GM18519 (cell line): ENCODE measurements at regions not wholly inside any gene's neighbourhood (a gene's known extent, or its start where the extent isn't known, plus 50 kb on each side); places are given as distances from the start of the nearest gene placed in this dataset.

Experiments used
- ATAC-seq: cut with Tn5 transposase; IDR thresholded peaks from one replicate; pipeline ENCODE4 v1.9.1; 2021; ENCODE audit warnings: mild to moderate bottlenecking, moderate library complexity; ENCODE audit not compliant: unreplicated experiment, low FRiP score

DNA sequence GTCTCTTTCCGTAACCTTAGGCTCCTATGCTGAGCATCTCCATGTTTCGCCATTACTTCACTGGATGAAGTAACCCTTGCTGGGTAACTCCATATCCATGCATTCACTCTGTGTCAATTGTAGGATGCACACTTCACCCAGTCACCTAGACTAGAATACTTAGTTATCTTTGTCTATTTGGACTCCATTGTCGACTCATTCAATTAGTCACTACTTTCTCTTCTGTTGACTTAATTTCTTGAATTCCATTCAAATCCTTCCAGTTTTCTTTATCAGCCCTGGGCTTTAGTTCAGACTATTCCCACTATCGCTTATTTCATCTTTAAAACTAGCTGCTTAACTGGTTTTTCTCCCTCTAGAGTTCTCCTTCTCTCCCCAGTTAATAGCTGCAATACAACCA, 111.3 kb upstream of the TNS3 start:
- ATAC-seq = no peak

DNA sequence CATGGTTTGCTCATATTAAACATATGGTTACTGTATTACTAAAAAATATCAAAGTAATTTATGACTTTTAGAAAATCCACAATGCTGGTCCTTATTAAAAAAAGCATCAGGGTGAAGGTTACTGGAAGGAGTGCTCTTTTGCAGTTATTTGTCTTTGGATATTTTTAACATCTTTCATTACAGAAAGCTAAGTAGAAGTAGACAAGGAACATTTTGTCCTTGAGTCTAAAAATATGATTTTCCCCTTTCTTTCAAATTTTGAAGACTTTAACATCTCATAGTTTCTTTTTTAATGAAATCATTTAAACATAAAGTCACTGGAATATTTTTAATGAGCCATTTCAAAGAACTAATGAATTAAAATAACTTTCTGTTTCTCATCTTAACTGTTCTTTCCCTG, 110.1 kb upstream of the TNS3 start:
- ATAC-seq = no peak

DNA sequence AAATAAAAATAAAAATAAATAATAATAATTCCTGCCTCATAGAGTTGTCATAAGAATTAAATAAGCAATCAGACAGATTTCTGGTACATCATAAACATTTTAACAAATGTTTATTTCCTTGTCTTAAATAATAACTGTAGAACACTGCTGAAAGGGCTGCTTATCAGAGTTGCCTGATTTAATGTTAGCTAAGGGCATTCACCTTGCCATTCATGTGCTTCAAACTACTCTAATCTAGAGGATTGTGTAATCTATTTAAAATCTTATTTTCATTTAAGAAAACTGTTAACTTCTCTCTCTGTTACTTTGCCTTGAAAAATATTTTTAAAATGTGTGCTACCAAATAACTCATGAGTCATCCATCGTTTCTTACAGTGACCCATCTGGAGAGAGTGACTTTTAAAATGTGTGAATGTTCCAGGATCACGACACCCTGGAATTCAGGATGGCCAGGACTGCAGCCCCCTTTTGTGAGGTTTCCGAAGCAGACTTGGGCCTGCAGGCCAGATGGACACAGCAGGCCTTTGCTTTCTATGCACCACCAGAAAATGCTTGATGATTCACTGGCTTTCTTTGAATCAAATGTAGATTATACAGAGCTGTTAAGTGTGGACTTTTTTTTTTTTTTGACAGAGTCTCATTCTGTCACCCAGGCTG, 109.1 kb upstream of the TNS3 start:
- no peak for ATAC-seq

DNA sequence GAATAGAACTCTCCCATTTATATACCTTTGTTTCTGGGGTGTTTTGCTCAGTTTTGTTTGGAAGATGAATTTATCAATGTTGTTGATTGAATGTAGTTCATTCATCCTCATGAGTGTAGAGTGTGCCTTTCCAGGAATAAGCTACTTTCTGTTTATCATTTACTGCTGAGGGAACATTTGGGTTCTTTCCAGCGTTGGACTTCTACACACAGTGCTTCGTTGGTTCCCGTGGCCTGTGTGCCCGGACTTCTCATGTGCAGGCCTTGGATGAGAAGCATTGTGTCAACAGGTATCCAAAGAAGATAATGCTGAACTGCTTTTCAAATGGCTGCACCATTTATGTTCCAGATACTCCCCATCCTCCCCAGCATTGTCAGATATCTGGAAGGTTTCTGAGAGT, 107.6 kb upstream of the TNS3 start:
- ATAC-seq = no peak

- ATAC-seq = no peak
Measured at GRCh38 chr7:47688311-47689100, 106.6 kb upstream of the TNS3 start.

GRCh38 chr7:47685712-47686376, 103.9 kb upstream of the TNS3 start:
- no peak for ATAC-seq

DNA sequence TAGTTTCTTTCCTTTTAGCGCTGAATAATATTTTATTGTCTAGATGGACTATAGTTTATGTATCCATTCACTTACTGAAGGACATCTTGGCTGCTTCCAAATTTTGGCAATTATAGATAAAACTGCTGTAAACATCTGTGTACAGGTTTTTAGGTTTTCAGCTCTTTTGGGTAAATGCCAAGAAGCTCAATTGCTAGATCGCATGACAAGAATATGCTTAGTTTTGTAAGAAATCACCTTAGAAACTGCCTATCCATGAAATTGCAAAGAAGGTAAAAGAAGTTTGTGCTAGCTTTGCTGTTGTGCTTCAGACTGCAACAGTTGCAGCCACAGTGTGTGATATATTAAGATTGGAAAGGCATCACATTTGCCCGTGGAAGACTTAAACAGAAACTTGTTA, 103.2 kb upstream of the TNS3 start:
- ATAC-seq = no peak

DNA sequence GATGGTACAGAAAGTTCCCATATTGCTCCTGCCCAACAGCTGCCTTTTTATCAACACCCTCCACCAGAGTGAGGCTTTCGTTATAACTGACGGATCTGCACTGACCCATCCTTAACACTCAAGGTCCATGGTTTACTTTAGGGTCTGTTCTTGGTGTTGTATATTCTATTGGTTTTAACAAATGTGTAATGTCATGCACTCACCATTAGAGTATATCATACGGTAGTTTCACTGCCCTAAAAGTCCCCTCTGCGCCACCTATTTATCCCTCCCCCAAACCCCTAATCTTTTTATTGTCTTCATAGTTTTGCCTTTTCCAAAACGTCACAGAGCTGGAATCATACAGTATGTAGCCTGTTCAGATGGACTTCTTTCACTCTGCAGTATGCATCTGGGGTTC, 102.8 kb upstream of the TNS3 start:
- ATAC-seq = no peak

- no peak for ATAC-seq
Measured at GRCh38 chr7:47683485-47683898, 101.6 kb upstream of the TNS3 start.

- no peak for ATAC-seq
Measured at GRCh38 chr7:47682874-47683273, 101.0 kb upstream of the TNS3 start.

DNA sequence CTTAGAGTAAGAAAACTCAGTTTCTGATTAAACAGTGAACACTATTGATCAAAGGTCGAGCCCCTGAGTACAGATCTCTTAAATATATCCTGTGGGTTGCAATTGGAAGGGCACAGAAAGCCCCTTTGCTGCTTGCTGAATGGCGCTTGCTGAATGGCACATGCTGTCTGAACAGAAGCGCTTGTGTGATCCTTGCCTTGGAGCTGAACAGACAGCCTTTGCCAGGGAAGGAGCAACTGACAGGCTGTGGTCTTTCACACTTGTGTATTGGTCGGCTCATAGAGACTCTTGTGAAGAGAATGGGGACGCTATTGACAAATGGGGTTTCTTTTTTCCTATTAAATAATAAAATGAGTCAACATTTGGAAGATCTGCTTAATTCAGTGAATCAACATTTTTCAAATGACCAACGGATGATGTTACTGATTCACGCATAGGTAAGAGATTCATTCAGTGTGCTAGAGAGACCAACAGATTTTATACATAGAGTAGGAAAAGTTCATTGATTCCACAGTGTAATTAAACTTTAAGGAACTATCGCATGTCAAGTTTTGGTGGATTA, 99.4 kb upstream of the TNS3 start:
- ATAC-seq = no peak

DNA sequence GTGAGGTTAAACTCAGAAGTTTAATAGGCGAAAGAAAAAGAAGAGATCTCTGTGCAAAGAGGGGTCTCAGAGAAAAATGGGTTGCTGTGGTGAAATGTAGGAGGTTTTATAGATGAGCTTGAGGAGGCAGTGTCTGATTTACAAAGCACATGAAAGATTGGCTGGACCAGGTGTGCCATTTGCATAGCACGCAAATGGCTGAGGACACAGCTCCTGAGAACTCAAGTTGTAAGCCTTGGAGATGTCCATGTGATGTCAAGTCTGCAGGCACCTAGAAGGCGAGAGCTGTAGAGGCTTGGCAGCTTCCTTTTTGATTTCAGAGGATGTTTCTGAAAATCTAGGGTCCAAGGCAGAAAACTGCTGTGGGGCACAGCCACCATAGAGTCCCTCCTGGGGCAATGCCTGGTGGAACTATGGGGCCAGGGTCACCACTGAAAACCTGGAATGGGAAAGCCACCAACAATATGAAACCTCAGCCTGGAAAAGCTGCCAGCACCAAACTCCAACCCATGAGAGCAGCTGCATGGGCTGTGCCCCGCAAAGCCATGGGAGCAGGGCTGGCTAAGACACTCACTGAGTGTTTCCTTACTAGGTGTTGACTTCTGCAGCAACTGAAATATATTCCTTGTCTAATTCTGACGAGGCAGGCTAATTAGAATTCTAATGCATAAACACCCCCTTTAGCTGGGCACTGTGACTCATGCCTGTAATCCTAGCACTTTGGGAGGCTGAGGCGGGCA, 96.9 kb upstream of the TNS3 start:
- ATAC-seq = no peak

- ATAC-seq = no peak
Measured at GRCh38 chr7:47677664-47678063, 95.8 kb upstream of the TNS3 start.

DNA sequence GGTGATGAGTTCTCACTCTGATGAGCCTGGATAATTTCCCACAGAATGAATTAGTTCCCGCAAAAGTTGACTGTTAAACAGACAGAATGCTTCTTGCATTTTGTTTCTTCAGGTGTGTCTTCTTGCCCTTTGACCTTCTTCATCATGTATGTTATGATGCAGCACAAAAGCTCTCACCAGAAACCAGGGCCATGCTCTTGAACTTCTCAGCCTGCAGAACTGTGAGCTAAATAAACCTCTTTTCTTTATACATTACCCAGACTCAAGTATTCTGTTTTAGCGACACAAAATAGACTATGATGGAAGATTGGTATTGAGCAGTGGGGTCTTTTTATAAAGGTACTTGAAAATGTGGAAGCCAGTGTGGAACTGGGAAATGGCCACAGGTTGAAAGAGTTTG, 95.2 kb upstream of the TNS3 start:
- no peak for ATAC-seq

DNA sequence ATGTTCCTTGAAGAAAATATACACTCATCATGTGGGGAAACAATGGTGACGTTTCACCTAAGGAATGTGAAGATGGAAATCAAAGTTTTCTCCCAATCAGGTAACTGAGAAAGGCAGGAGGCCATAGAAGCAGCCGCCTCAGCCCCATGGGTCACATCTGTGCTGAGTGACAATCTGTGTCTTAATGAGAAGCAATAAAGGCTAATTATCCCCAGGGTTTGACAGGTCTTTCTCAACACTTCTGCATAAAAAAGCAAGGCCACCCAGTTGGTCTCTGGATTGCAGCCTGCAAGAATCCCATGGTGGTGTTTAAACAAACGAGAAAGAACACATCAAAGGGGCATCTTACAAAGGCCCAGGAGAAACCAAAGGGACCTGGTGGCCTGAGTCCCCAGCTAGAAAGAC, 91.1 kb upstream of the TNS3 start:
- no peak for ATAC-seq

- ATAC-seq = no peak
Measured at GRCh38 chr7:47672271-47672791, 90.4 kb upstream of the TNS3 start.

DNA sequence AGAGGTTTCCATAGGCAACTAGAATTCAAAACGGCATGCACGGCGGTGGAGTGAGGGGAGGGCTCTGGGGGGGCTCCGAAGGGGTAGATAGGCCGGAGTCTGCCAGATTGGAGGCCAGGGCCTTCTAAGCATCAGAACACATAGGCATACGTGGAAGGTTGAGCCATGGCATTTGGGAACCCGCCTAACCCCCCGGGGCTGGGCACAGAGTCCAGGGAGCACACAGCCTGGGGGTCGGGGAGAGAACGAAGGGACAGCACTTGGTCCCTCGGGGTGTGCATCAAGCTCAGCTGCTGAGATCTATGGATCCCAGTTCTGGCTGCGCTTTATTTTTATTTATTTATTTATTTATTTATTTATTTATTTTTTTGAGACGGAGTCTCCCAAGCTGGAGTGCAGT, 89.4 kb upstream of the TNS3 start:
- no peak for ATAC-seq

- ATAC-seq = peak; percentile 73
Measured at GRCh38 chr7:47670729-47671128, 88.8 kb upstream of the TNS3 start.

DNA sequence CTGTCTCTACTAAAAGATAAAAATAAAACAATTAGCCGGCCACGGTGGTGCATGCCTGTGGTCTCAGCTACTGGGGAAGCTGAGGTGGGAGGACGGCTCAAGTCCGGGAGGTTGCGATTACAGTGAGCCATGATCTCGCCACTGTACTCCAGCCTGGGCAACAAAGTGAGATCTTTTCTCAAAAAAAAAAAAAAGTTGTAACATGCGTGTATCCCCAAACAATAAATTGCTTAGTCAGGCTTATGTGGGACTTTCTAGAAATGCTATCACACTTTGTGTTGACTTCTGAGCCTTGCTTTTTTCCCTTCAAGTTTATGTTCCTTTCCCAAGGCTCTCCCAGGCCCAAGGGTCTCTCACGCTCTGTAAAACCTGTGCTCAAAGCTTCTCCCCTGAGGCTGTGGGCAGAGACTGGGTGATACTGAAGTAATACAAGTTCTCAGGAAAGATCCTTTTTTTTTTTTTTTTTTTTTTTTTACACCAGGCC, 88.0 kb upstream of the TNS3 start:
- no peak for ATAC-seq

- peak; percentile 75 for ATAC-seq
Measured at GRCh38 chr7:47669178-47669891, 87.4 kb upstream of the TNS3 start.
